H1 (cell line): ENCODE measurements at regions not wholly inside any gene's neighbourhood (a gene's known extent, or its start where the extent isn't known, plus 50 kb on each side); places are given as distances from the start of the nearest gene placed in this dataset.
A peak's percentile ranks its signal among the peaks of the same experiment; 100 is the strongest.

Experiments
- CTCF ChIA-PET: fragments of 300-600 bp; sonication (Branson Sonifier 250); formaldehyde crosslinking; loops from one replicate; lab custom pipeline; 2021; ENCODE audit not compliant: partially characterized antibody; lab: Charles Lee
- POLR2A ChIA-PET: fragments of 300-600 bp; sonication (Branson Sonifier 250); formaldehyde crosslinking; loops from one replicate; lab custom pipeline; 2021; ENCODE audit warnings: inconsistent platforms; ENCODE audit not compliant: partially characterized antibody; lab: Charles Lee
- DNase-seq, 2 experiments: peaks; one replicate each; pipeline versions ENCODE4 v3.0.0 to v3.0.0-alpha.2; 2010 to 2022; ENCODE audit warnings: low spot score in 2 of 2, low read depth in 1 of 2, mixed read lengths in 1 of 2
- FAIRE-seq: peaks from 2 replicates; lab custom pipeline; 2011; peaks lifted over from hg19 to GRCh38; lab: Jason Lieb, UNC
- H2AFZ ChIP-seq: 2 replicates; pipeline ENCODE4 v1.8.1; 2012; ENCODE audit warnings: low read length, inconsistent platforms
- H2AK5ac ChIP-seq: 2 replicates; pipeline ENCODE4 v1.6.1; 2013; ENCODE audit warnings: low read depth, low read length
- H2BK120ac ChIP-seq: replicated peaks from 2 replicates; pipeline ENCODE3; 2013; ENCODE audit warnings: low read depth, low read length, inconsistent platforms
- H2BK12ac ChIP-seq: 2 replicates; pipeline ENCODE4 v1.6.1; 2013; ENCODE audit warnings: low read depth, low read length
- H2BK15ac ChIP-seq: 2 replicates; pipeline ENCODE4 v1.6.1; 2013; ENCODE audit warnings: low read length
- H2BK20ac ChIP-seq: 2 replicates; pipeline ENCODE4 v1.6.1; 2013; ENCODE audit warnings: low read length
- H2BK5ac ChIP-seq: 2 replicates; pipeline ENCODE4 v1.6.1; 2013; ENCODE audit warnings: low read depth, low read length
- H3K14ac ChIP-seq: 2 replicates; pipeline ENCODE4 v1.6.1; 2013; ENCODE audit warnings: inconsistent platforms; ENCODE audit not compliant: insufficient read length
- H3K18ac ChIP-seq: 2 replicates; pipeline ENCODE4 v1.6.1; 2013; ENCODE audit warnings: low read length; ENCODE audit errors: extremely low read depth
- H3K23ac ChIP-seq: 2 replicates; pipeline ENCODE4 v1.6.1; 2013; ENCODE audit warnings: inconsistent platforms; ENCODE audit not compliant: insufficient read length
- H3K23me2 ChIP-seq: 2 replicates; pipeline ENCODE4 v1.6.1; 2013; ENCODE audit warnings: low read depth, low read length
- H3K27ac ChIP-seq: 2 replicates; pipeline ENCODE4 v1.6.1; 2011; ENCODE audit warnings: low read depth, low read length, inconsistent platforms
- H3K27me3 ChIP-seq, 4 experiments: replicated peaks in 1 of 4; 1 replicate in 1 of 4; 2 replicates in 3 of 4; pipeline versions ENCODE4 v1.6.1 to v1.8.1; 2011 to 2013; ENCODE audit warnings: low read length in 3 of 4, mild to moderate bottlenecking in 3 of 4, inconsistent platforms in 2 of 4, mixed read lengths in 2 of 4, moderate library complexity in 1 of 4; ENCODE audit not compliant: control insufficient read depth in 3 of 4, insufficient read depth in 3 of 4; ENCODE audit errors: extremely low read depth in 1 of 4
- H3K36me3 ChIP-seq, 4 experiments: 2 replicates each; pipeline versions ENCODE4 v1.6.1 to v1.8.1; 2011 to 2013; ENCODE audit warnings: mild to moderate bottlenecking in 4 of 4, low read length in 3 of 4, moderate library complexity in 2 of 4, control low read depth in 1 of 4, inconsistent platforms in 1 of 4; ENCODE audit not compliant: insufficient read depth in 4 of 4, control insufficient read depth in 2 of 4
- H3K4ac ChIP-seq: replicated peaks from 2 replicates; pipeline ENCODE3; 2013; ENCODE audit warnings: low read length, low read depth, mixed read lengths, inconsistent platforms; ENCODE audit not compliant: insufficient read length
- H3K4me1 ChIP-seq, 4 experiments: replicated peaks in 1 of 4; 1 replicate in 1 of 4; 2 replicates in 3 of 4; pipeline versions ENCODE4 v1.6.1 to v1.8.1; 2011 to 2013; ENCODE audit warnings: low read length in 3 of 4, inconsistent platforms in 2 of 4, mixed read lengths in 1 of 4; ENCODE audit not compliant: insufficient read depth in 4 of 4, control insufficient read depth in 3 of 4
- H3K4me2 ChIP-seq, 2 experiments: 2 replicates each; pipeline versions ENCODE4 v1.6.1 to v1.8.1; 2011 to 2013; ENCODE audit warnings: low read depth in 2 of 2, low read length in 2 of 2, control low read depth in 1 of 2, inconsistent platforms in 1 of 2, mild to moderate bottlenecking in 1 of 2; ENCODE audit not compliant: insufficient read depth in 1 of 2
- H3K4me3 ChIP-seq, 4 experiments: fragments of 200-600, 300-600 bp in 1 of 4; sonication (generic), shearing (Covaris generic), sonication (Bioruptor Twin) in 1 of 4; 2 replicates each; pipeline versions ENCODE4 v1.5.1 to v1.8.1; 2011 to 2016; ENCODE audit warnings: low read length in 4 of 4, low read depth in 3 of 4, control low read depth in 2 of 4, inconsistent platforms in 2 of 4, mild to moderate bottlenecking in 2 of 4, mixed read lengths in 1 of 4, moderate library complexity in 1 of 4; ENCODE audit not compliant: insufficient read depth in 2 of 4; ENCODE audit errors: extremely low read depth in 1 of 4
- H3K56ac ChIP-seq: replicated peaks from 2 replicates; pipeline ENCODE3; 2013; ENCODE audit warnings: low read depth, mild to moderate bottlenecking, mixed read lengths, low read length, inconsistent platforms; ENCODE audit not compliant: insufficient read length
- H3K79me1 ChIP-seq: 2 replicates; pipeline ENCODE4 v1.6.1; 2013; ENCODE audit warnings: low read depth, low read length, control low read depth
- H3K79me2 ChIP-seq, 2 experiments: 2 replicates each; pipeline versions ENCODE4 v1.6.1 to v1.8.1; 2012 to 2013; ENCODE audit warnings: low read length in 2 of 2, mild to moderate bottlenecking in 2 of 2, inconsistent platforms in 1 of 2; ENCODE audit not compliant: insufficient read depth in 2 of 2, control insufficient read depth in 1 of 2
- H3K9ac ChIP-seq, 4 experiments: replicated peaks in 1 of 4; 1 replicate in 1 of 4; 2 replicates in 3 of 4; pipeline versions ENCODE4 v1.6.1 to v1.8.1; 2011 to 2013; ENCODE audit warnings: low read depth in 3 of 4, low read length in 3 of 4, control low read depth in 2 of 4, mild to moderate bottlenecking in 2 of 4, moderate library complexity in 2 of 4, inconsistent platforms in 1 of 4; ENCODE audit errors: extremely low read depth in 1 of 4
- H3K9me3 ChIP-seq, 2 experiments: 2 replicates each; pipeline versions ENCODE4 v1.6.1 to v1.8.1; 2012 to 2013; ENCODE audit warnings: mild to moderate bottlenecking in 2 of 2, moderate library complexity in 2 of 2, control low read depth in 1 of 2, inconsistent platforms in 1 of 2, low read depth in 1 of 2, low read length in 1 of 2, mixed read lengths in 1 of 2; ENCODE audit not compliant: insufficient read depth in 2 of 2
- H4K20me1 ChIP-seq, 2 experiments: replicated peaks in 1 of 2; 2 replicates each; pipeline versions ENCODE3 to v1.8.1; 2011 to 2013; ENCODE audit warnings: inconsistent platforms in 2 of 2, low read length in 2 of 2, mild to moderate bottlenecking in 1 of 2; ENCODE audit not compliant: insufficient read depth in 2 of 2, control insufficient read depth in 1 of 2
- H4K5ac ChIP-seq: 2 replicates; pipeline ENCODE4 v1.6.1; 2013; ENCODE audit warnings: low read length, low read depth, mixed read lengths, inconsistent platforms; ENCODE audit not compliant: insufficient read length
- H4K8ac ChIP-seq: 2 replicates; pipeline ENCODE4 v1.8.0; 2013; ENCODE audit warnings: mild to moderate bottlenecking, moderate library complexity, low read length, inconsistent platforms; ENCODE audit not compliant: insufficient read depth; ENCODE audit errors: extremely low read depth
- H4K91ac ChIP-seq: replicated peaks from 2 replicates; pipeline ENCODE3; 2013; ENCODE audit warnings: low read length, mixed read lengths, inconsistent platforms; ENCODE audit not compliant: insufficient read length
- ATF2 ChIP-seq: IDR thresholded peaks from 2 replicates; pipeline ENCODE4 v1.6.1; 2012; ENCODE audit warnings: low read length, inconsistent platforms
- CEBPB ChIP-seq: IDR thresholded peaks from 2 replicates; pipeline ENCODE4 v1.6.1; 2012; ENCODE audit warnings: low read depth, low read length
- CTBP2 ChIP-seq: IDR thresholded peaks from 2 replicates; pipeline ENCODE4 v1.7.0; 2011; ENCODE audit warnings: borderline replicate concordance, mild to moderate bottlenecking, moderate library complexity, mixed read lengths, low read length; ENCODE audit not compliant: insufficient read depth, insufficient read length
- FOSL1 ChIP-seq: IDR thresholded peaks from 2 replicates; pipeline ENCODE4 v1.6.1; 2011; ENCODE audit warnings: mild to moderate bottlenecking, low read depth, low read length, moderate library complexity; ENCODE audit not compliant: insufficient read depth
- GTF2F1 ChIP-seq: IDR thresholded peaks from 2 replicates; pipeline ENCODE4 v1.6.1; 2012; ENCODE audit warnings: low read depth, low read length, improper control_type of control experiment, borderline replicate concordance
- HDAC6 ChIP-seq: IDR thresholded peaks from one replicate; pipeline ENCODE4 v1.7.1; 2012; ENCODE audit warnings: low read depth, mild to moderate bottlenecking, inconsistent platforms, low read length, moderate library complexity
- JUN ChIP-seq: IDR thresholded peaks from 2 replicates; pipeline ENCODE4 v1.6.1; 2011; ENCODE audit warnings: low read depth, mild to moderate bottlenecking, improper control_type of control experiment, low read length
- MAX ChIP-seq: IDR thresholded peaks from 2 replicates; pipeline ENCODE4 v1.6.1; 2012; ENCODE audit warnings: inconsistent platforms
- RXRA ChIP-seq: IDR thresholded peaks from 2 replicates; pipeline ENCODE4 v1.6.1; 2011; ENCODE audit warnings: low read depth, mild to moderate bottlenecking, low read length, moderate library complexity; ENCODE audit not compliant: insufficient read depth
- SP1 ChIP-seq: IDR thresholded peaks from 2 replicates; pipeline ENCODE4 v1.6.1; 2011; ENCODE audit warnings: low read depth, low read length
- SUZ12 ChIP-seq: fragments of 200-600 bp; sonication (generic); IDR thresholded peaks from 2 replicates; pipeline ENCODE4 v1.6.1; 2012; ENCODE audit warnings: mild to moderate bottlenecking, inconsistent platforms, low read length, moderate library complexity, mixed read lengths
- TBP ChIP-seq: IDR thresholded peaks from 2 replicates; pipeline ENCODE4 v1.6.1; 2011; ENCODE audit warnings: low read depth, low read length, improper control_type of control experiment
- WGBS, 2 experiments: shearing (Covaris generic) in 1 of 2; methylation state at CpG; one replicate each; pipeline versions ENCODE4 v1.1.6 to v1.1.7; 2013 to 2015; ENCODE audit warnings: low lambda C conversion rate in 2 of 2, mixed read lengths in 2 of 2, inconsistent platforms in 1 of 2, low coverage in 1 of 2, missing lambda C conversion rate in 1 of 2; ENCODE audit not compliant: insufficient replicate concordance in 2 of 2, insufficient coverage in 1 of 2, insufficient read length in 1 of 2; ENCODE audit errors: extremely low coverage in 1 of 2, missing lambda C conversion rate in 1 of 2; 5-methylcytosine and 5-hydroxymethylcytosine counted together

- H3K23me2 ChIP-seq, result no peaks in the 10 kb centered on the region
- H3K27ac ChIP-seq, result no peak overlapping the region
- H4K8ac ChIP-seq, result no peak overlapping the region; the same call in 1 of the 2 replicates
- no peak overlapping the region for H3K9ac ChIP-seq
- DNase-seq, result no peak
- H3K56ac ChIP-seq, result no peak overlapping the region
- no peak overlapping the region for H3K4ac ChIP-seq
- H2BK120ac ChIP-seq, result no peak overlapping the region
- no peak overlapping the region for H2AFZ ChIP-seq
- H3K4me2 ChIP-seq, result no peak overlapping the region
- H2BK15ac ChIP-seq, result no peak overlapping the region
- no peak for FAIRE-seq
- no peak overlapping the region for H3K18ac ChIP-seq
- no peak overlapping the region for H2BK20ac ChIP-seq
- 78% methylated on average over 9 of the region's 9 CpGs; no CpG with 5 or more reads in 1 of the 2 experiments for WGBS, 2 experiments
- POLR2A ChIA-PET, result no interaction called here
- no peaks in the 10 kb centered on the region for H3K79me1 ChIP-seq
- H4K91ac ChIP-seq, result peak overlapping the region; percentile 37
- TF ChIP-seq TBP (no peak), GTF2F1 (no peak), CEBPB (no peak), MAX (no peak), CTBP2 (no peak), SUZ12 (no peak), HDAC6 (no peak), RXRA (no peak), SP1 (no peak), ATF2 (no peak), JUN (no peak), FOSL1 (no peak)
- no peak overlapping the region for H3K4me3 ChIP-seq
- H3K79me2 ChIP-seq, result no peaks in the 10 kb centered on the region
- no peaks in the 10 kb centered on the region for H4K20me1 ChIP-seq
- H2BK12ac ChIP-seq, result no peak overlapping the region
- H4K5ac ChIP-seq, result no peak overlapping the region
- H3K9me3 ChIP-seq, result peaks cover 0 to 2% of the 10 kb centered on the region in 2 experiments; a peak in 2 of 4 replicates
- no peak overlapping the region for H3K23ac ChIP-seq
- CTCF ChIA-PET, result no interaction called here
- no peak overlapping the region for H3K14ac ChIP-seq
- no peak overlapping the region for H2BK5ac ChIP-seq
- H3K4me1 ChIP-seq, result no peaks in the 10 kb centered on the region
- H3K27me3 ChIP-seq, result no peaks in the 10 kb centered on the region
- no peaks in the 10 kb centered on the region for H3K36me3 ChIP-seq
- H2AK5ac ChIP-seq, result no peak overlapping the region
Measured at GRCh38 chr20:24764794-24765202, 184.3 kb upstream of the CST7 start.
